GM19395 (cell line): ENCODE measurements at regions not wholly inside any gene's neighbourhood (a gene's known extent, or its start where the extent isn't known, plus 50 kb on each side); places are given as distances from the start of the nearest gene placed in this dataset.

Experiments
- ATAC-seq: cut with Tn5 transposase; IDR thresholded peaks from one replicate; pipeline ENCODE4 v1.9.1; 2021; ENCODE audit warnings: mild to moderate bottlenecking, moderate library complexity; ENCODE audit not compliant: unreplicated experiment

GRCh38 chr1:4344065-4344732, 310.2 kb upstream of the AJAP1 start:
- no peak for ATAC-seq

- no peak for ATAC-seq
Observed at GRCh38 chr1:4345094-4345493, 309.3 kb upstream of the AJAP1 start.

DNA sequence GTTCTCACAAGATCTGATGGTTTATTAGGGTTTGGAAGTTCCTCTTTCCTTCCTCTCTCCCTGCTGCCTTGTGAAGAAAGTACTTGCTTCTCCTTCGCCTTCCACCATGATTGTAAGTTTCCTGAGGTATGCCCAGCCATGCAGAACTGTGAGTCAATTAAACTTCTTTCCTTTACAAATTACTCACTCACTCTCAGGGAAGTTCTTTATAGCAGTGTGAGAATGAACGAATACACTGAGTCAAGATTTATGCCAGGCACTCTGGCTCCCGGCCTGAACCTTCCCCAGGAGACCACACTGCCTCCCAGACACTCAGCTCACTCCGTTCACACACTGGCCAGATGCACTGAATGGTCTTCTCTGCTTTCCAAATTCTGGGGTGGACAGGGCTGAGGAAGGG, 308.3 kb upstream of the AJAP1 start:
- ATAC-seq, result no peak

GRCh38 chr1:4351453-4351852, 303.0 kb upstream of the AJAP1 start:
- no peak for ATAC-seq

GRCh38 chr1:4353090-4353856, 301.1 kb upstream of the AJAP1 start:
- no peak for ATAC-seq

DNA sequence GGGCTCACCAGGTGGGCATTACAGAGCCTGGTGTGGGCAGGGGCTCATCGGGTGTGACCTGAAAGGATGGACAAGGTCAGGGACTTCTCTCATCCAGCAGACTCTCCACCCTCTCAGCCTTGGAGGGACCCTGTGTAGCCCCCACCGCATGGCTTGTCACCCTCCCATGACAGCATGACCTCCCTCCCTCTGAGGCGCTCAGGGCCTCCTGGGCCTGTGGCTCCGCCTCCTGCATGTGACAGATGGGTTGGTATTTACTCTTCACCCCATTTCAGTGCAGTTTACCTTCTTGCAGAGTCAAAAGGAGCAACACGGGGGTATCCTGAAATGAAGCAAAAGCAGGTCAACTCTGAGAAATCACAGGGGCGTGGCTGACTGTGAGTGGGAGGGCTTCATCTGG, 298.6 kb upstream of the AJAP1 start:
- no peak for ATAC-seq

DNA sequence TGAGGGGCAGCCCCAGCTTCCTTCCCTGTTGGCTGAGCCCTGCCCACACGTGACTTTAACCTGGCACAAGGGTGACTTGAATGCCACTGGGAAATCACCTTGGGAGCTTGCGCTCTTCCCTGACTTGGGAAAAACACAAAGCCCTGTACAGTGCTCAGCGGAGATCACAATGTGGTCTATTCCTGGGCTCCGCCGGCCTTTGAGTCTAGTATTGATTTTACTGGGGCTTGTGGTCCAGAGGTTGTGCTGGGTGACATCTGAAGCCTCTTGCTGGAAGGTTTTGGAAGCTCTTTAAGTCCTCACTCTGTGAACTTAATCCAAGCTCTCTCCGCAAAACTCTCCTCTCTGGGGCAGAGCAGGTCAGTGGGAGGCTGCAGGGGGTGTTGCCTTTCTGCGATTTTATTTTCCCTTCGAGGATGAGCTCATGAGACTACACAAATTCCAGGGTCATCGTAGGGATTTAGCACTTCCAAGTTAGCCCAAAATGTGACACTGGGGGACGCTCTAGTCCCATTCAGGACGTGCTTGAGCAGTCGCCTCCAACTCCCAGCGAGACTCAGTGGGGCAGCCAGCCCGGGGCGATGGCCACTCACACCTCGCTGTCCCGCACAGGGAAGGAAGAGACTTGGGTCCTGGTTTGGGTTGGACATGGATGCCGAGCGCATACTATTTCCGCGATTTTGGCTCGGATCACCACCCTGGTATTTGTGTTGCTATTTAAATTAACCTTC, 291.9 kb upstream of the AJAP1 start:
- no peak for ATAC-seq

- no peak for ATAC-seq
Observed at GRCh38 chr1:4366091-4366490, 288.3 kb upstream of the AJAP1 start.

DNA sequence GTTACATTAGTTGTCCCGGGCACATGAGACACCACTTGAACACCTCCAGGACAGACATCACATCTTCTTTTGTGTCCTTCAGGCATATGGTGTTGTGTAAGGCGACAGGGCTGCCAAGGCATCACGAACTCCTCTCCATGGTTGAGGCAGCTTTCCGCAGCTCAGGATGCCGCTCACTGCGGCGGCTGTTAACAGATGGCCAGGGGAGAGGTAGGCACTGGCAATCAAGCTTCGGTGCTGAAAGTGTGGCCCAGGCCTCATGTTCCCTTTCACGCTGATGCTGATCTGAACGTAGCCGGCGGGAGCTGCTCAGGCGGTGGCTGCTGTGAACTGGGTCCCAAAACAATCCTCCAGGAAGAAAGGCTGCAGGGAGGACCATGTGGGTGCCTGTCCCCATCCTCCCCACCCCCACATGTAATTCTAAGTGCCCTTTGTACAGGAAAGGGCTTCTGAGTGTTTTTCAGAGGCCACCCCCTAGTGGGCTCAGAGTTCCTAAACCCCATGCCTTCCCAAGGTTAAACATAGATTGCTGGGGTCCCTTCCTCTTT, 287.1 kb upstream of the AJAP1 start:
- ATAC-seq, result no peak

- no peak for ATAC-seq
Observed at GRCh38 chr1:4369335-4369734, 285.1 kb upstream of the AJAP1 start.

DNA sequence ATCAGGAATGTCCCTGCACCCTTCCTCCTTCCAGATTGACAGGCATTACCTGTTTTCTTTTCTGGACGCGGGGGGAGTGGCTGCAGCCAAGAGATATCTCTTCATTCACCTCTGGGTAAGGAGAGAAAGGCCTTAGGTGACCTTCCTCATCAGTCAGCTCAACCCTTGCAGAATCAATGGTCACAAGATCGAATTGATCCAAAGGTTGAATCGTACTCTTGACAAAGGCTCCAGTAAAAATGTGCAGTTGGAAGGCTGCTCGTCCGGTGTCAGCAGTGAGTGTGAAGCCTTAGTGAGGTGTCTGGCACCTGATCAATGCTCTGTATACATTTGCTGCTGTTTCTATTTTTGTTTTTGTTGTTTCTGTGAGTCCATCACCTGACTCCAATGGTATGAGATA, 282.6 kb upstream of the AJAP1 start:
- no peak for ATAC-seq

- ATAC-seq, result no peak
Observed at GRCh38 chr1:4375812-4376211, 278.6 kb upstream of the AJAP1 start.

GRCh38 chr1:4379451-4380175, 274.8 kb upstream of the AJAP1 start:
- no peak for ATAC-seq

GRCh38 chr1:4380564-4381168, 273.7 kb upstream of the AJAP1 start:
- ATAC-seq, result no peak

GRCh38 chr1:4393191-4393590, 261.2 kb upstream of the AJAP1 start:
- ATAC-seq, result no peak

- ATAC-seq, result no peak
Observed at GRCh38 chr1:4394366-4394765, 260.0 kb upstream of the AJAP1 start.

GRCh38 chr1:4395158-4395557, 259.3 kb upstream of the AJAP1 start:
- no peak for ATAC-seq

GRCh38 chr1:4395676-4396075, 258.7 kb upstream of the AJAP1 start:
- no peak for ATAC-seq

- no peak for ATAC-seq
Observed at GRCh38 chr1:4396551-4396950, 257.9 kb upstream of the AJAP1 start.

- no peak for ATAC-seq
Observed at GRCh38 chr1:4397196-4397595, 257.2 kb upstream of the AJAP1 start.

DNA sequence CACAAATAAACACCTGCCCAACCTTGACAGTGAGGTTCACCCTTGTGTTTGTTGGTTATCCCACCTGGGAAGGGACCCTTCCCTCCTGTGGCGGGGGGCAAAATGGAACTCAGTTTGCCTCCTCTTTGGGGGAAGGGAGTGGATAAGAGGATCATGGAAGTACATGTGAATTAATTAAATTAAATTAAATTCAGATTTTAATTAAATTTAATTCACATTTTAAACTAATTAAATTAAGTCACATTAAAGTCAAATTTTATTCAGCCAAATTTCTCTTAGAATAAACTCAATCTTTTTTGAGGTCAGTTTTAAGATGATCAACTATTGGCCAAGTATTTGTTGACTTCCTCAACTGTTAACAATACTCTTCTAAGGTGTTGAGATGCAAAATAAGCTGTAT, 252.4 kb upstream of the AJAP1 start:
- ATAC-seq, result no peak
